Astrocyte (in vitro differentiated cells and primary cell): ENCODE measurements at regions not wholly inside any gene's neighbourhood (a gene's known extent, or its start where the extent isn't known, plus 50 kb on each side); places are given as distances from the start of the nearest gene placed in this dataset.

Experiments used
- EZH2 ChIP-seq: IDR thresholded peaks from 2 replicates; pipeline ENCODE4 v1.6.1; 2012; ENCODE audit warnings: mild to moderate bottlenecking, low read length, inconsistent platforms; ENCODE audit not compliant: insufficient read depth
- TF ChIP-seq, protein P1 (sequence below): IDR thresholded peaks from 2 replicates; pipeline ENCODE4 v1.5.1; 2011; ENCODE audit warnings: low read depth, mild to moderate bottlenecking, inconsistent platforms, low read length, moderate library complexity; ENCODE audit not compliant: insufficient read depth

DNA sequence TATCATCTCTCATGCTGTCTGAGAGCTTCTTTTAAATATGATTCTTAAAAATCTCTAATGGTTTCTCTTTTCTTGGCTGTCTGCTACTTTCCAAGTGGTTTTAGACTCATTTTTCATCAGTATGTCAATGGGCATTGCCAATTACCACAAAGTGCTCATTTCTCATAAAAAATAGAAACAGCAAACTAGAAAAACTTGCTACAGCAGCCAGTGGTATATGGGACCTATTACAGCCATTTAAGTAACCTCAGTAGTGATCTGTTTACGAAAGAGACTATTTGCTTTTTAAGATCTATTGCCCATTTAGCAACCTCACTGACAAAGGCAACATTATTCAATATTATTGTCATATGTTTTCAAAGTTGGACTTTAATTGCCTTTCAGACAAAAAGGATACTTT lies 207.1 kb upstream of the RHOBTB1 start:
- TF ChIP-seq, protein P1, sequence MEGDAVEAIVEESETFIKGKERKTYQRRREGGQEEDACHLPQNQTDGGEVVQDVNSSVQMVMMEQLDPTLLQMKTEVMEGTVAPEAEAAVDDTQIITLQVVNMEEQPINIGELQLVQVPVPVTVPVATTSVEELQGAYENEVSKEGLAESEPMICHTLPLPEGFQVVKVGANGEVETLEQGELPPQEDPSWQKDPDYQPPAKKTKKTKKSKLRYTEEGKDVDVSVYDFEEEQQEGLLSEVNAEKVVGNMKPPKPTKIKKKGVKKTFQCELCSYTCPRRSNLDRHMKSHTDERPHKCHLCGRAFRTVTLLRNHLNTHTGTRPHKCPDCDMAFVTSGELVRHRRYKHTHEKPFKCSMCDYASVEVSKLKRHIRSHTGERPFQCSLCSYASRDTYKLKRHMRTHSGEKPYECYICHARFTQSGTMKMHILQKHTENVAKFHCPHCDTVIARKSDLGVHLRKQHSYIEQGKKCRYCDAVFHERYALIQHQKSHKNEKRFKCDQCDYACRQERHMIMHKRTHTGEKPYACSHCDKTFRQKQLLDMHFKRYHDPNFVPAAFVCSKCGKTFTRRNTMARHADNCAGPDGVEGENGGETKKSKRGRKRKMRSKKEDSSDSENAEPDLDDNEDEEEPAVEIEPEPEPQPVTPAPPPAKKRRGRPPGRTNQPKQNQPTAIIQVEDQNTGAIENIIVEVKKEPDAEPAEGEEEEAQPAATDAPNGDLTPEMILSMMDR, result no peak
- TF ChIP-seq EZH2, result no peak
